BLaER1 (cell line): ENCODE measurements at regions not wholly inside any gene's neighbourhood (a gene's known extent, or its start where the extent isn't known, plus 50 kb on each side); places are given as distances from the start of the nearest gene placed in this dataset.
A peak's percentile ranks its signal among the peaks of the same experiment; 100 is the strongest.

Source experiments
- H3K27ac ChIP-seq: shearing (Covaris generic); formaldehyde crosslinking; 2 replicates; pipeline ENCODE4 v1.8.1; 2022
- H3K27me3 ChIP-seq: shearing (Covaris generic); formaldehyde crosslinking; 2 replicates; pipeline ENCODE4 v1.8.1; 2022
- H3K36me3 ChIP-seq: shearing (Covaris generic); formaldehyde crosslinking; 2 replicates; pipeline ENCODE4 v1.8.1; 2022
- H3K4me1 ChIP-seq: shearing (Covaris generic); formaldehyde crosslinking; 2 replicates; pipeline ENCODE4 v1.8.1; 2022
- H3K4me2 ChIP-seq: shearing (Covaris generic); formaldehyde crosslinking; 2 replicates; pipeline ENCODE4 v1.8.1; 2022
- H3K4me3 ChIP-seq: shearing (Covaris generic); formaldehyde crosslinking; 2 replicates; pipeline ENCODE4 v1.8.1; 2022
- H3K9ac ChIP-seq: shearing (Covaris generic); formaldehyde crosslinking; 2 replicates; pipeline ENCODE4 v1.8.1; 2022
- H3K9me3 ChIP-seq: shearing (Covaris generic); formaldehyde crosslinking; 2 replicates; pipeline ENCODE4 v1.8.1; 2022
- H4K20me1 ChIP-seq: shearing (Covaris generic); formaldehyde crosslinking; 2 replicates; pipeline ENCODE4 v1.8.1; 2022
- Cebpa-rat ChIP-seq: shearing (Covaris generic); IDR thresholded peaks from 2 replicates; pipeline ENCODE4 v1.8.1; 2022

DNA sequence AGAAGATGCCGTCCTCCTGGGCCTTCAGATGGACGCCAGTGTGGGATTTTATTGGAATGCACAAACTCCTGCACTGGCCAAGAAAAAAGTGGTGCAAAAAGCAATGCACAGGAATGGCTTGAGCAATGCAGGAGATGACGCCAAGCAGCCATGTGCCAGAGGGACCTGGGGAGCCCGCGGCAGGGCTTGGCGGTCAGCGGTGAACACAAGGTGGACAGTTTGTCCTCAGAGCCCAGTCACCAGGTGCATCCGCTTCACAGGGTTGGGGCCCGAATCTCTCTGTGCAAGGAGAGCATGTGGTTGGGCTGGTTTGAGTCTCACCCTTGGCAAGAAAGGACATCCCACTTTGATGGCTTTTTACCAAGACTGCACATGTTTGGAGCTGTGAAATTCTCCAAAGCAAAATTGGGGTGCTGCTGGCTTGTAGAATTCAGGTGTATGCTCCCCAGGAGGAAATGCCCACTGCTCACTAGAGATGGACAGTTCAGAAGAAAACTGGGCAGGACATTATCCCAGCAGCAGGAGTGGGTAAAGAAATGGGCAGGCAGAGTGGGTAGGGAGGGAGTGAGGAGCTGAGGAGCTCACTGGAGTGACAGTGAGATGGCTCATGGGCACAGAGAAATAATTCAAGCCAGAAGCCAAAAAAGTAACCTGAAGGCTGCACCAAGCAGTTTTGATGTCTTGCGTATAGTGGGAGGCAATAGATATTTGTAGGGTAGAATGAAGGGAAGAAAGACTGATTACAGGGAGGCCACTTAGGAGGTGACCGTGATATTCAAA, 463.9 kb downstream of the MTRR start:
- Histone ChIP-seq H3K27ac (peak overlapping the region; percentile 58; the same call in 1 of the 2 replicates), H3K4me2 (peak overlapping the region; percentile 83), H3K36me3 (no peaks in the 10 kb centered on the region), H3K4me3 (no peak overlapping the region; the same call in 1 of the 2 replicates), H3K4me1 (peaks cover 70% of the 10 kb centered on the region), H3K27me3 (no peaks in the 10 kb centered on the region), H4K20me1 (no peaks in the 10 kb centered on the region), H3K9ac (no peak overlapping the region), H3K9me3 (no peaks in the 10 kb centered on the region)
- no peak for TF ChIP-seq Cebpa-rat

DNA sequence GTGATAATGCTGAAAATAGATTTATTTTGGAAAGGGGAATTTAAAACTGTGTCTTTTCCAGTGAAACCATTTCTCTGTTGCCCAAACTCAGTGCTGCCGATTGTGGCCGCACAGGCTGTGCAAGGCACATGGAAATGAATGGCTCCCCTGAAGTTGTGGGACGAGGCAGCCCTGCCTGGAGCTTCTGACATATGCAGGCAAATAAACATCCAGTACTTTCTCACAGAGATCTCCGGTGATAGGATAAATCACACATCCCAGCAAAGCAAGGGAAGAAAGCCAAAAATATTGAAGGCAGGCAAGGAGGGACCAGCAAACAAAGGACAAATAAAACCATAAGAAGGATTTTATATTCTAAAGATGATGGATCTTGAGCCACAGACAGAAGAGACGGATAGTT, 464.5 kb downstream of the MTRR start:
- no peaks in the 10 kb centered on the region for H3K27me3 ChIP-seq
- H3K4me1 ChIP-seq: peaks cover 76% of the 10 kb centered on the region
- TF ChIP-seq Cebpa-rat: no peak
- H3K9ac ChIP-seq: peak overlapping the region; percentile 36; the same call in 1 of the 2 replicates
- no peaks in the 10 kb centered on the region for H3K36me3 ChIP-seq
- peak overlapping the region; percentile 83 for H3K4me2 ChIP-seq
- H3K9me3 ChIP-seq: no peaks in the 10 kb centered on the region
- H3K27ac ChIP-seq: peak overlapping the region; percentile 58
- H3K4me3 ChIP-seq: peak overlapping the region; percentile 41
- H4K20me1 ChIP-seq: no peaks in the 10 kb centered on the region

DNA sequence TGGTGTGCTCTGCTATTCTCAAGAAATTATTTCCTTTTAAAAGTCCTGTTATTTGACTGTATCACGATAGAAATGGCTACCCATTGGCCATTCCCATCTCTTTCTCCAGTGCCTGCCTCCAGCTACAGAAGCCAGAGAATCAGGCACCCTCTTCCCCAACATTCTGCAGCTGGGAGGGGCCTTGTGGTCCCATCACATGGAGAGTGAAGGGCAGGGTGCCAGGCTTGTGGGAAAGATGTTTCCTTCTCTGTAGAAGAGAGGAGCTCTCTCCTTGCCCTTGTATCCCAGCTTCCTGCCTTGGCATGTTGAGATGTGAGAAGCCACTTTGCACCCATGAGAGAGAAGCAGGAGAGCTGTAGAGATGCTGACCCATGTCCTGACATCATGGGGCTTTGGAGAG, 465.0 kb downstream of the MTRR start:
- Histone ChIP-seq H3K4me1 (peaks cover 79% of the 10 kb centered on the region), H4K20me1 (no peaks in the 10 kb centered on the region), H3K36me3 (no peaks in the 10 kb centered on the region), H3K27me3 (no peaks in the 10 kb centered on the region), H3K27ac (peak overlapping the region; percentile 58), H3K9me3 (no peaks in the 10 kb centered on the region), H3K9ac (peak overlapping the region; percentile 36; the same call in 1 of the 2 replicates), H3K4me2 (peak overlapping the region; percentile 83), H3K4me3 (peak overlapping the region; percentile 41)
- no peak for TF ChIP-seq Cebpa-rat

DNA sequence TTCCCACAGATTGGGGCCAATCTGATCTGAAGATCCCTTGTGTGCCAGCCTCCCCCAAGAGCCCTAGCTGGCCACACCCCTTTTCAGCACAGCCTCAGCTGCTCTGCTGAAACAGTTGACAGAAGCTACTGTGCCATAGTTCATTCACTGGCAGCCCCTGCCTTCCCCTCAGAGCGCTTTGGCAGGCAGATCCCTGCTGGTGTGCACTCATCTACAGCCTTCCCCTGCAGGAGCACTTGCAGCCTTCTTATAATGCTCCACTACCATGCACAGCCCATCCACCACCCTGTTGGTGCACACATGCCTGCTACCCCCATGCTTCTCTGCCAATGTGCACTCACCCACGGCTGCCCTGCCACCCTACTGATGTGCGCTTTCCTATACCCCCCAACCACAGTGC, 471.3 kb downstream of the MTRR start:
- TF ChIP-seq Cebpa-rat: no peak
- Histone ChIP-seq H3K9me3 (peaks cover 31% of the 10 kb centered on the region), H3K4me3 (no peak overlapping the region), H3K27ac (no peak overlapping the region; the same call in 1 of the 2 replicates), H3K27me3 (no peaks in the 10 kb centered on the region), H3K9ac (no peak overlapping the region), H3K4me1 (peaks cover 59% of the 10 kb centered on the region), H3K36me3 (no peaks in the 10 kb centered on the region), H3K4me2 (peak overlapping the region; percentile 67), H4K20me1 (no peaks in the 10 kb centered on the region)

DNA sequence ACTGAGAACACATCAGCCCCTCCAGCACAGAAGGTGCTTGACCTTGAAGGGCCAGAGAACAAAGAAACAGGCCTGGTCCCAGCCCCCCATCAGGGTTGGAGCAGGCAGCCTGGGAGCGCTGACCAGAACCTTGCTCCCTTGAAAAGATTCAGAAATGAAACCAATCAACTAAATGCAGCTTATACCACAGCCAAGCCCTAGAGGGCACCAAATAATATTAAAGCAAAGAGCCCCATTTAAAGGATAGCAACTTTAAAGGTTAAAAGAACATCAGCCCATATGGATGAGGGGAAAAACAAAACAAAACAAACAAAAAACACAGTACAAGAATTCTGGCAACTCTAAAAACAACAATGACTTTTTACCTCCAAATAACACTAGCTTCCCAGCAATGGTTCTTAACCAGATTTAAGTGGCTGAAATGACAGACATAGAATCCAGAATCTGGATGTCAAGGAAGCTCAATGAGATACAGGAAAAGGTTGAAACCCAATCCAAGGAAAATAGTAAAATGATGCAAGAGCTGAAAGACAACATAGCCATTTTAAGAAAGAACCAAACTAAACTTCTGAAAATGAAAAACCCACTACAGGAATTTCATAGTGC, 471.9 kb downstream of the MTRR start:
- Histone ChIP-seq H3K27ac (no peak overlapping the region; the same call in 1 of the 2 replicates), H3K27me3 (no peaks in the 10 kb centered on the region), H3K9me3 (peaks cover 36% of the 10 kb centered on the region), H3K9ac (no peak overlapping the region), H3K4me3 (no peak overlapping the region), H3K4me2 (peak overlapping the region; percentile 67), H3K36me3 (no peaks in the 10 kb centered on the region), H4K20me1 (no peaks in the 10 kb centered on the region), H3K4me1 (peaks cover 56% of the 10 kb centered on the region)
- TF ChIP-seq Cebpa-rat: no peak

DNA sequence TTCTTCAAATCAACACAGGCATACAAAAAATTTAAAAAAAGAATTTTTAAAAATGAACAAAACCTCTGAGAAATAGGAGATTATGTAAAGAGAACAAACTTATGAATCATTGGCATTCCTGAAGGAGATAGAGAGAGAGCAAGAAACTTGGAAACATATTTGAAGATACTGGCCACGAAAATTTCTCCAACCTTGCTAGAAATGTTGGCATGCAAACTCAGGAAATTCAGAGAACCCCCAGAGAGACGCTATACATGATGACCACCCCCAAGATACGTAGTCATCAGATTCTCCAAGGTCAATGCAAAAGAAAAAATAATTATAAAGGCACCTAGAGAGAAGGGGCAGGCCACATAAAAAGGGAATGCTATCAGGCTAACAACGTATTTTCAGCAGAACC, 472.5 kb downstream of the MTRR start:
- H3K4me2 ChIP-seq: no peak overlapping the region

DNA sequence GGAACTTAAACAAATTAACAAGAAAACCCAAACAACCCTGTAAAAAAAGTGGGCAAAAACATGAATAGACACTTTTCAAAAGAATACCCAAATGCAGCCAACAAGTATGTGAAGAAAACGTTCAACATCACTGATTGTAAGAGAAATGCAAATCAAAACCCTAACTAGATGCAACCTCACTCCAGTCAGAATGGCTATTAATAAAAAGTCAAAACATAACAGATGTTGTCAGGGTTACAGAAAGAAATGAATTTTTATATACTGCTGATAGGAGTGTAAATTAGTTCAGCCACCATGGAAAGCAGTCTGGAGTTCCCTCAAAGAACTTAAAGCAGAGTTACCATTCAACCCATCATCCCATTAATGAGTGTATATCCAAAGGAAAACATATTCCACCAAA, 479.0 kb downstream of the MTRR start:
- Histone ChIP-seq H3K4me2 (no peak overlapping the region), H4K20me1 (no peaks in the 10 kb centered on the region), H3K9me3 (peaks cover 35% of the 10 kb centered on the region), H3K36me3 (no peaks in the 10 kb centered on the region), H3K27ac (no peak overlapping the region), H3K9ac (no peak overlapping the region), H3K27me3 (no peaks in the 10 kb centered on the region), H3K4me1 (peaks cover 19% of the 10 kb centered on the region), H3K4me3 (no peak overlapping the region)
- no peak for TF ChIP-seq Cebpa-rat

More for the DNA sequence above, 472.5 kb downstream of the MTRR start:
- H4K20me1 ChIP-seq: no peaks in the 10 kb centered on the region
- peaks cover 36% of the 10 kb centered on the region for H3K9me3 ChIP-seq
- H3K4me3 ChIP-seq: no peak overlapping the region
- H3K4me1 ChIP-seq: peaks cover 50% of the 10 kb centered on the region
- no peaks in the 10 kb centered on the region for H3K27me3 ChIP-seq
- H3K9ac ChIP-seq: no peak overlapping the region
- no peak overlapping the region for H3K27ac ChIP-seq
- no peaks in the 10 kb centered on the region for H3K36me3 ChIP-seq
- no peak for TF ChIP-seq Cebpa-rat

DNA sequence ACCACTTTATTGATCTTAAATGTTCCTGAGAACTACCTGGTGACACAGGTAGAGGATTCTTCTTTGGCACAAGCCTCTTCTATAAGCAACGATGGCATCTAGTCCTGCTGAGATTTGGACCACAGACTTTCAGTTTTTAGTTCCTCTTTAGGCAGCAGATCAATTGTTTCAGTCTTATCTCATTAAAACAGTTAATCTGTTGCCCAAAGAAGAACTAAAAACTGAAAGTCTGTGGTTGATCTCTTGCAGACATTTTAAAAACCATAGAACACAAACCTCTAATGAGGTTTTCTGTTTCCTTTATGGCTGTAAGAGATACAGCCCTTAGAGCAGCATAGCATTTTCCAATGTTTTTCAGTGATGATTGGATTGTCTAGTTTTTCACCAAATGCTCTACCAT, 480.9 kb downstream of the MTRR start:
- no peak overlapping the region for H3K9ac ChIP-seq
- no peaks in the 10 kb centered on the region for H3K27me3 ChIP-seq
- H3K9me3 ChIP-seq: peaks cover 19% of the 10 kb centered on the region
- no peaks in the 10 kb centered on the region for H4K20me1 ChIP-seq
- no peak overlapping the region for H3K27ac ChIP-seq
- H3K4me3 ChIP-seq: no peak overlapping the region
- H3K4me1 ChIP-seq: peaks cover 19% of the 10 kb centered on the region
- H3K4me2 ChIP-seq: peak overlapping the region; percentile 29
- no peak for TF ChIP-seq Cebpa-rat
- no peaks in the 10 kb centered on the region for H3K36me3 ChIP-seq

DNA sequence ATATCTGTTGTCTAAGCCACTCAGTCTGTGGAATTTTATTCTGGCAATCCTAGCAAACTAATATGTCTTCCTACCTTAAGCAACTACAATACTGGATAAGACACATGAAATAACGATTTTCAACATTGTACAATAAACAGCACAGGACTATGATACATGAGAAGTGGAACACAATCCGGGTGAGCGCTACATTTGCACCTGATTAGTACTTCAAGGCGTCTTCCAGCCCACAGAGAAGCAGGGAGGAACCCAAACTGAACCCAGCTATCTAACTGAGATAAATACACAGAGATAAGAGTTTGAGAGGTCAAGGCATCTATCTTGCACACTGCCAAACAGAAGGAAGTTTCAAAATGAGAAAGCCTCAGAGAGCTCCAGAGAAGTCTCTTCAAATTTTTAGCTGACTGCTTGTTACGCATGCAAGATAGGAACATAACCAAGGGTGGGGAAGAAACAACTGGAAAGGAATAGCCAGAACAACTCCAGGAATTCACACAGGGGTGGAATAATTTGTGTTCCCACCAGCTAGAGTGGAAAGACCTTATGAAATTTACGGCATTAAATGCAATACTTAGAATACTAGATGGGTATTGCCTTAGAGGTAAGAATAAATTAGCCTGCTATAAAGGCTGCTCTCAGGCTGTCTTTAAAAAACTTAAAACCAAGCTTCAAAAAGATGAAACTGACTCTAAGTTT, 481.8 kb downstream of the MTRR start:
- H3K4me2 ChIP-seq: no peak overlapping the region
- no peaks in the 10 kb centered on the region for H3K27me3 ChIP-seq
- H3K9ac ChIP-seq: no peak overlapping the region
- TF ChIP-seq Cebpa-rat: no peak
- no peaks in the 10 kb centered on the region for H4K20me1 ChIP-seq
- H3K4me1 ChIP-seq: peaks cover 19% of the 10 kb centered on the region
- no peak overlapping the region for H3K27ac ChIP-seq
- peaks cover 13% of the 10 kb centered on the region for H3K9me3 ChIP-seq
- no peak overlapping the region for H3K4me3 ChIP-seq
- no peaks in the 10 kb centered on the region for H3K36me3 ChIP-seq

DNA sequence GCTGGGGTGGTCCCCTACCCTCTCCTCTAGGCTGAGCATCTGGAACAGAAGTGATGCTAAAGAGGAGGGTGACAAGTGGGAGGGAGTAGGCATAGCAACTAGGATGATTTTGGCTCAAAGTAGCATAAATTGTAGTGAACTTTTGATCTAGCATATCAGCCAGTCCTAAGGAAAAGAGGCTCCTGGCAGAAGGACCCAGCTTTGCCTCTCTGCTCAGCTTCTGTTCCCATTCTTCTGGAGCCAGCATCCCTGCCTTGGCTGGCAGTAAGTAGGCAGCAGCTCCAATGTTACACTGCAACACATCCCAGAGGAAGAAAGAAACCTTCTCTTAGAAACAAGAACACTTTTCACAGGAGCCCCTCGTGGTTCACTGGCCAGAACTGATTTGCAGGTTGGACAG, 487.0 kb downstream of the MTRR start:
- Histone ChIP-seq H3K36me3 (no peaks in the 10 kb centered on the region), H3K4me3 (no peak overlapping the region), H3K4me1 (no peaks in the 10 kb centered on the region), H3K9me3 (0 out of 2 replicates have a peak, but pooled peaks cover 4% of the 10 kb centered on the region), H3K9ac (no peak overlapping the region), H4K20me1 (no peaks in the 10 kb centered on the region), H3K27me3 (no peaks in the 10 kb centered on the region), H3K27ac (no peak overlapping the region), H3K4me2 (no peak overlapping the region)
- no peak for TF ChIP-seq Cebpa-rat
